ENCODE measurements at regions not wholly inside any gene's neighbourhood (a gene's known extent, or its start where the extent isn't known, plus 50 kb on each side); places are given as distances from the start of the nearest gene placed in this dataset.

- in situ Hi-C loops (cut with HindIII; ENCODE audit: low pct_ligation_motif_present, low sequenced_read_pairs) = no loop called here
- peak overlapping the region; percentile 62 for H3K27ac ChIP-seq
- TF ChIP-seq, protein P1, sequence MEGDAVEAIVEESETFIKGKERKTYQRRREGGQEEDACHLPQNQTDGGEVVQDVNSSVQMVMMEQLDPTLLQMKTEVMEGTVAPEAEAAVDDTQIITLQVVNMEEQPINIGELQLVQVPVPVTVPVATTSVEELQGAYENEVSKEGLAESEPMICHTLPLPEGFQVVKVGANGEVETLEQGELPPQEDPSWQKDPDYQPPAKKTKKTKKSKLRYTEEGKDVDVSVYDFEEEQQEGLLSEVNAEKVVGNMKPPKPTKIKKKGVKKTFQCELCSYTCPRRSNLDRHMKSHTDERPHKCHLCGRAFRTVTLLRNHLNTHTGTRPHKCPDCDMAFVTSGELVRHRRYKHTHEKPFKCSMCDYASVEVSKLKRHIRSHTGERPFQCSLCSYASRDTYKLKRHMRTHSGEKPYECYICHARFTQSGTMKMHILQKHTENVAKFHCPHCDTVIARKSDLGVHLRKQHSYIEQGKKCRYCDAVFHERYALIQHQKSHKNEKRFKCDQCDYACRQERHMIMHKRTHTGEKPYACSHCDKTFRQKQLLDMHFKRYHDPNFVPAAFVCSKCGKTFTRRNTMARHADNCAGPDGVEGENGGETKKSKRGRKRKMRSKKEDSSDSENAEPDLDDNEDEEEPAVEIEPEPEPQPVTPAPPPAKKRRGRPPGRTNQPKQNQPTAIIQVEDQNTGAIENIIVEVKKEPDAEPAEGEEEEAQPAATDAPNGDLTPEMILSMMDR (IDR thresholded peaks at IDR 0.05; ENCODE audit: low read depth, low read length, missing control alignments) = no peak
- DNase-seq = no peak
- H3K36me3 ChIP-seq (replicated peaks) = peaks cover 7% of the 10 kb centered on the region
- no peak overlapping the region for H3K4me3 ChIP-seq (ENCODE audit: low read depth, low read length)
- no peaks in the 10 kb centered on the region for H3K27me3 ChIP-seq (replicated peaks)
Observed at GRCh38 chr14:100982762-100983161, 79.2 kb upstream of the RTL1 start.

GRCh38 chr14:100983710-100984109, 80.2 kb upstream of the RTL1 start:
- TF ChIP-seq, protein P1 (IDR thresholded peaks at IDR 0.05; ENCODE audit: low read depth, low read length, missing control alignments) = no peak
- Histone ChIP-seq H3K4me3 (ENCODE audit: low read depth, low read length) (no peak overlapping the region), H3K36me3 (replicated peaks) (peaks cover 10% of the 10 kb centered on the region), H3K27me3 (replicated peaks) (no peaks in the 10 kb centered on the region), H3K27ac (no peak overlapping the region)
- no peak for DNase-seq
- in situ Hi-C loops (cut with HindIII; ENCODE audit: low pct_ligation_motif_present, low sequenced_read_pairs) = no loop called here

DNA sequence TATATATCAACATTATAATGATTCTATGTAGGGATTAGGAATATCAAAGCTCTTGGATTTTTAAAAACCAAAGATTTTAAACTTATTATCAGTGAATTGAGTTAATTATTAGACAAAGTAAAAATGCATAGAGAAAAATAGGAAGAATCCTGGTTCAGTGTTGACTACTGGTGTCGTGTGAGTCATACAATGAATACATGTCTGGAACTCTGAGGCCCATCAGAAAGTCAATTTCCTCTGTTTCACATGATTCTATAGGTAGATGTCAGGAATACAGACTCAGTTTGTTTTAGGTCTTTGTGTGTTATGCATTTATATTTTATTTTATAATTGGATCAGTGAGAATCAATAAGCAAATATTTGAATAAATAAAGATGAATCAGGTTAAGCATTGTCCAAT, 84.5 kb upstream of the RTL1 start:
- peaks cover 14% of the 10 kb centered on the region for H3K36me3 ChIP-seq (replicated peaks)
- H3K27ac ChIP-seq = peak overlapping the region; percentile 72
- TF ChIP-seq, protein P1 (IDR thresholded peaks at IDR 0.05; ENCODE audit: low read depth, low read length, missing control alignments) = no peak
- no peaks in the 10 kb centered on the region for H3K27me3 ChIP-seq (replicated peaks)
- DNase-seq = peak; percentile 57
- in situ Hi-C loops (cut with HindIII; ENCODE audit: low pct_ligation_motif_present, low sequenced_read_pairs) = no loop called here
- no peak overlapping the region for H3K4me3 ChIP-seq (ENCODE audit: low read depth, low read length)

GRCh38 chr14:100988411-100988900, 84.9 kb upstream of the RTL1 start:
- Histone ChIP-seq H3K4me3 (ENCODE audit: low read depth, low read length) (no peak overlapping the region), H3K27ac (peak overlapping the region; percentile 72), H3K36me3 (replicated peaks) (peaks cover 14% of the 10 kb centered on the region), H3K27me3 (replicated peaks) (no peaks in the 10 kb centered on the region)
- TF ChIP-seq, protein P1 (IDR thresholded peaks at IDR 0.05; ENCODE audit: low read depth, low read length, missing control alignments) = no peak
- in situ Hi-C loops (cut with HindIII; ENCODE audit: low pct_ligation_motif_present, low sequenced_read_pairs) = no loop called here
- no peak for DNase-seq

DNA sequence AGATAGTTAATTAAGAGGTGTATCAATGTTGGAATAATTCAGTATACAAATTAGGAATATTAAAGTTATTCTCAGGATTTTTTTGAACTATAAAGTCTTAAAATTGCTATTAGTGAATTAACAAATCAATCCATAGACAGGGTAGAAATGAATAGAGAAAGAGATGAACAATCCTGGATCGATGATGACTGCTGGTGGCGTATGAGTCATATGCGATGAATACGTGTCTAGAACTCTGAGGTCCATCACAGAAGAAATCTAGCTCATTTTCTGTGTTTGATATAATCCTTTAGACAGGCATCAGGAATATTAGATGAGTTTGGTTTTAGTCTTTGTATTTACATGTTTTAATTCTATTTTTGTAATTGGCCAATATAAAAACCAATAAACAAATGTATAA, 85.4 kb upstream of the RTL1 start:
- no peak for DNase-seq
- TF ChIP-seq, protein P1 (IDR thresholded peaks at IDR 0.05; ENCODE audit: low read depth, low read length, missing control alignments) = no peak
- in situ Hi-C loops (cut with HindIII; ENCODE audit: low pct_ligation_motif_present, low sequenced_read_pairs) = no loop called here
- Histone ChIP-seq H3K4me3 (ENCODE audit: low read depth, low read length) (no peak overlapping the region), H3K36me3 (replicated peaks) (peaks cover 16% of the 10 kb centered on the region), H3K27ac (peak overlapping the region; percentile 72), H3K27me3 (replicated peaks) (no peaks in the 10 kb centered on the region)

DNA sequence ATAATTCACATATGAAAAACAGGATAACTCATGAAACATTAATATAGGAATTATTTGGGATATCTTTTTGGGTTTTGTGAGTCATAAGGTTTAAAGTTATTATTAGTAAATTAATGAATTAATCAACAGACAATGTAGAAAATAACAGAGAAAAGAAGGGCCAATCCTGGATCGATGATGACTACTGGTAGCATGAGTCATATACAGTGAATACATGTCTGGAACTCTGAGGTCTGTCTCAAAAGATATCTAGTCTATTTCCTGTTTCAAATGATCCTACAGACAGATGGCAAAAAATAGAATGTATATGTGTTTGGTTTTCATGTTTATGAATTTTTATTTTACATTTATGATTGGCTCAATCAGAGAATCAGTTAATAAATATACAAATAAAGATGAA, 86.4 kb upstream of the RTL1 start:
- Histone ChIP-seq H3K27ac (peak overlapping the region; percentile 72), H3K27me3 (replicated peaks) (no peaks in the 10 kb centered on the region), H3K4me3 (ENCODE audit: low read depth, low read length) (no peak overlapping the region), H3K36me3 (replicated peaks) (peaks cover 14% of the 10 kb centered on the region)
- in situ Hi-C loops (cut with HindIII; ENCODE audit: low pct_ligation_motif_present, low sequenced_read_pairs) = no loop called here
- TF ChIP-seq, protein P1 (IDR thresholded peaks at IDR 0.05; ENCODE audit: low read depth, low read length, missing control alignments) = no peak
- no peak for DNase-seq

Data from brain microvascular endothelial cell (primary cell).